Inflammatory macrophage treated with lipopolysaccharide for 4 hours (primary cell): ENCODE measurements at regions not wholly inside any gene's neighbourhood (a gene's known extent, or its start where the extent isn't known, plus 50 kb on each side); places are given as distances from the start of the nearest gene placed in this dataset.

Experiments
- DNase-seq: peaks from one replicate; pipeline ENCODE4 v3.0.0-alpha.2; 2020

GRCh38 chr10:60461688-60462087 is 72.0 kb upstream of the ANK3 start:
- DNase-seq, result peak; percentile 41

- peak; percentile 4 for DNase-seq
These were observed 70.2 kb upstream of the ANK3 start for GRCh38 chr10:60459701-60460457.

GRCh38 chr10:60456053-60456452 is 66.4 kb upstream of the ANK3 start:
- DNase-seq, result no peak

- DNase-seq, result no peak
These were observed 64.7 kb upstream of the ANK3 start for GRCh38 chr10:60454336-60454735.

- no peak for DNase-seq
These were observed 63.4 kb upstream of the ANK3 start for GRCh38 chr10:60453036-60453435.

GRCh38 chr10:60450291-60450690 is 60.6 kb upstream of the ANK3 start:
- no peak for DNase-seq

GRCh38 chr10:60448246-60448645 is 58.6 kb upstream of the ANK3 start:
- DNase-seq, result no peak

- peak; percentile 11 for DNase-seq
These were observed 57.2 kb upstream of the ANK3 start for GRCh38 chr10:60446851-60447250.

- no peak for DNase-seq
These were observed 56.6 kb upstream of the ANK3 start for GRCh38 chr10:60446070-60446833.

GRCh38 chr10:60444494-60445064 is 54.9 kb upstream of the ANK3 start:
- peak; percentile 22 for DNase-seq

- no peak for DNase-seq
These were observed 53.7 kb upstream of the ANK3 start for GRCh38 chr10:60443346-60443745.

- DNase-seq, result peak; percentile 8
These were observed 51.8 kb upstream of the ANK3 start for GRCh38 chr10:60441515-60441914.

GRCh38 chr10:60439641-60440040 is 50.0 kb upstream of the ANK3 start:
- DNase-seq, result no peak
